Endothelial cell (in vitro differentiated cells): ENCODE measurements at regions not wholly inside any gene's neighbourhood (a gene's known extent, or its start where the extent isn't known, plus 50 kb on each side); places are given as distances from the start of the nearest gene placed in this dataset.
A peak's percentile ranks its signal among the peaks of the same experiment; 100 is the strongest.

Source experiments
- DNase-seq: peaks from one replicate; pipeline ENCODE4 v3.0.0; 2021; ENCODE audit warnings: low spot score
- H3K27ac Mint-ChIP-seq: one replicate; pipeline ENCODE4 v1.8.0; 2021; ENCODE audit warnings: mixed read lengths, inconsistent platforms; ENCODE audit not compliant: unreplicated experiment
- H3K27me3 Mint-ChIP-seq: one replicate; pipeline ENCODE4 v1.8.0; 2021; ENCODE audit warnings: mild to moderate bottlenecking, moderate library complexity, mixed read lengths, inconsistent platforms; ENCODE audit not compliant: unreplicated experiment
- H3K36me3 Mint-ChIP-seq: one replicate; pipeline ENCODE4 v1.8.0; 2021; ENCODE audit warnings: mild to moderate bottlenecking, low read depth, mixed read lengths, inconsistent platforms; ENCODE audit not compliant: unreplicated experiment
- H3K4me1 Mint-ChIP-seq: one replicate; pipeline ENCODE4 v1.8.0; 2021; ENCODE audit warnings: mild to moderate bottlenecking, mixed read lengths, inconsistent platforms; ENCODE audit not compliant: unreplicated experiment
- H3K4me3 Mint-ChIP-seq: one replicate; pipeline ENCODE4 v1.8.0; 2021; ENCODE audit warnings: mild to moderate bottlenecking, mixed read lengths, inconsistent platforms; ENCODE audit not compliant: unreplicated experiment
- H3K9me3 Mint-ChIP-seq: one replicate; pipeline ENCODE4 v1.8.0; 2021; ENCODE audit warnings: mixed read lengths, inconsistent platforms; ENCODE audit not compliant: unreplicated experiment
- CTCF ChIP-seq: fragments of 200-600 bp; sonication (generic); IDR thresholded peaks from one replicate; pipeline ENCODE4 v1.5.0; 2021; ENCODE audit warnings: antibody characterized with exemption; ENCODE audit not compliant: unreplicated experiment

GRCh38 chr10:130748409-130749057 is 563.0 kb downstream of the TCERG1L start:
- no peak for TF ChIP-seq CTCF
- Mint-ChIP-seq H3K4me3 (no peak overlapping the region), H3K27me3 (peaks cover 20% of the 10 kb centered on the region), H3K9me3 (peaks cover 64% of the 10 kb centered on the region), H3K27ac (no peak overlapping the region), H3K36me3 (peaks cover 32% of the 10 kb centered on the region), H3K4me1 (no peaks in the 10 kb centered on the region)
- no peak for DNase-seq

GRCh38 chr10:130749911-130750310 is 561.6 kb downstream of the TCERG1L start:
- Mint-ChIP-seq H3K9me3 (peaks cover 54% of the 10 kb centered on the region), H3K36me3 (peaks cover 23% of the 10 kb centered on the region), H3K27ac (no peak overlapping the region), H3K4me3 (peak overlapping the region; percentile 31), H3K27me3 (peaks cover 17% of the 10 kb centered on the region), H3K4me1 (no peaks in the 10 kb centered on the region)
- no peak for DNase-seq
- no peak for TF ChIP-seq CTCF

- Mint-ChIP-seq H3K27ac (no peak overlapping the region), H3K9me3 (peaks cover 57% of the 10 kb centered on the region), H3K27me3 (peaks cover 15% of the 10 kb centered on the region), H3K36me3 (peaks cover 23% of the 10 kb centered on the region), H3K4me3 (no peak overlapping the region), H3K4me1 (no peaks in the 10 kb centered on the region)
- no peak for DNase-seq
- no peak for TF ChIP-seq CTCF
These were observed 561.1 kb downstream of the TCERG1L start for GRCh38 chr10:130750441-130750840.

- DNase-seq = no peak
- Mint-ChIP-seq H3K4me1 (no peaks in the 10 kb centered on the region), H3K9me3 (peaks cover 55% of the 10 kb centered on the region), H3K27me3 (peaks cover 13% of the 10 kb centered on the region), H3K36me3 (peaks cover 25% of the 10 kb centered on the region), H3K4me3 (no peak overlapping the region), H3K27ac (no peak overlapping the region)
- TF ChIP-seq CTCF = no peak
These were observed 560.2 kb downstream of the TCERG1L start for GRCh38 chr10:130751106-130751840.

GRCh38 chr10:130751851-130752250 is 559.7 kb downstream of the TCERG1L start:
- no peak overlapping the region for H3K27ac Mint-ChIP-seq
- H3K36me3 Mint-ChIP-seq = peaks cover 26% of the 10 kb centered on the region
- H3K27me3 Mint-ChIP-seq = peaks cover 13% of the 10 kb centered on the region
- H3K9me3 Mint-ChIP-seq = peaks cover 55% of the 10 kb centered on the region
- H3K4me3 Mint-ChIP-seq = no peak overlapping the region
- TF ChIP-seq CTCF = no peak
- no peak for DNase-seq
- no peaks in the 10 kb centered on the region for H3K4me1 Mint-ChIP-seq
